HG03354 (cell line): ENCODE measurements at regions not wholly inside any gene's neighbourhood (a gene's known extent, or its start where the extent isn't known, plus 50 kb on each side); places are given as distances from the start of the nearest gene placed in this dataset.
A peak's percentile ranks its signal among the peaks of the same experiment; 100 is the strongest.
"Not testable (repeated sequence)": the region's sequence is repeated elsewhere in the genome, so short reads cannot be mapped to it uniquely, and the experiment has no call there.

Experiments used
- ATAC-seq: cut with Tn5 transposase; IDR thresholded peaks from one replicate; pipeline ENCODE4 v1.9.1; 2021; ENCODE audit warnings: mild to moderate bottlenecking; ENCODE audit not compliant: unreplicated experiment, poor library complexity, severe bottlenecking

GRCh38 chr1:185528084-185528676, 206.0 kb upstream of the HMCN1 start:
- no peak for ATAC-seq

DNA sequence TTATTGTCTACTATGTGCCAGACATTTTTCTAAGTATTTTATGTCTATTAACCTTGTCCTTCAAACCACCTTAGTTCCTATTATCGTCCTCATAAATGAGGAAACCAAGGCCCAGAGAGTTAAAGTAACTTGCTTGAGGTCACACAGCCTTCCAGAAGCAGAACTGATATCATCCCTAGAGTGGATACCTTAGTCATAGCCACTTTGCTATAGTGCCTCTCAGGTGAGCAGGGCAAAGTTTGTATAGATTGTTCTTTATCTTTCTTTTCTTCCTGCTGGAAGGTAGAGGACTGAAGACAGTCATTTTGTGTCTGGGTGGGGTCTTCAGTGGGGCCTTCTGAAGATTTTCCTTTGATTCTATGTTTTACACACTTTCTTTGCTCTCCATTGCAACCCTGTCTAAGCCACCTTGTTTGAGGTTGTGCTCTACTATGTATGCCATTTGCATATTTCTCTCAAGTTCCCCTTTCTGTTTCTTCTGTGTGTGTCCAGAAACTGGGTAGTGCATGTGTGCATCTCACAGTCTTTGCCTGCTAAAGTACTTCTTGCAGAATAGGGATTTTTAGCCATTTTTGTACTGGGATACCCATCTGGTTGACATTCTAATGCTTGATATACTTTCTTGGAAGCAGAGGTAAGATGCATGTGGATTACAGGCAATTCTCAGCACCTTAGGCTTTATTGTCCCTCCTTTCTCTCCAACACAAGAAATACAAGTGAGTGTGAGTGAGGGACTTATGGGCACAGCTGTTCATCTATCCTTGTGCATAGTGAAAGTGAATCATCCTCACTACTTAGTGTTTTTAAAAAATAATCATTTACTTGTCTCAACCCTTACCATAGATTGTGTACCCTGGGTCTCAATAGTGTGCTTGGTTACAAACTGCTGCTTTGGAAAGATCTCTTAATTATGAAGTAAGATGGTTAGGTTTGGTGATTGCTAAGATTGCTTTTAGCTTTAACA, 207.6 kb upstream of the HMCN1 start:
- ATAC-seq = peak; percentile 100

DNA sequence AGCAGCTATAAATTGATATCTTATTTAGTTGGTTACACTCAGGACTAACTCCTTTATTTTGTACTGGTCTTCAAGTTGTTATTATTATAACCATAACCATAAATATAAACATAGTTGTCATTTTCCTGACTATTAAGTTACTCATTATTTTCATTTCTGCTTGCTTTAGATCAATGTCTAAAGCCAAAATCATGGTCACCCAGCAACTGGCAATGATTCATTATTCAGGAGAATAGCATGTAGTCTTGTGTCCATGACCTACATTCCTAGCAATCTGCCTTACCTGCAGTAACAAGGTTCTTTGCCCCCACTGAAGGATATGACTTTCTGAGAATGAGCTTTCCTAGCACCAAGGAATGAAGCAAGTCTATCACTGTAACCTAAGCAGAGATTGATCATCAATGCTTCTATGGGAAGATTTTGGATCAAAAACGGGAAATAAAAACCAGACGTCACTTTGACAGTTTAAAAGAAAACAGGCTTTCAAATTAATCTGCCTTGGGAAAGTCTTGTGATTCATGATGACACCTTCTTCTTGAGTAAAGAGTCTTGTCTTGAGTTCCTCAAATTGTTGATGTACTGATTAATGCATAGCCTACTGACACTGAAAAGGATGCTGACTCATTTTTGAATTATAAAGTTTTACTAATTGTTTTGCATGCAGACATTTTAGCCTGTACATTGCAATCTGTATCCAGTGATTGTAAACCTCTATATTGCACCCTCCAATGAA, 203.3 kb upstream of the IVNS1ABP start:
- ATAC-seq = peak; percentile 93

DNA sequence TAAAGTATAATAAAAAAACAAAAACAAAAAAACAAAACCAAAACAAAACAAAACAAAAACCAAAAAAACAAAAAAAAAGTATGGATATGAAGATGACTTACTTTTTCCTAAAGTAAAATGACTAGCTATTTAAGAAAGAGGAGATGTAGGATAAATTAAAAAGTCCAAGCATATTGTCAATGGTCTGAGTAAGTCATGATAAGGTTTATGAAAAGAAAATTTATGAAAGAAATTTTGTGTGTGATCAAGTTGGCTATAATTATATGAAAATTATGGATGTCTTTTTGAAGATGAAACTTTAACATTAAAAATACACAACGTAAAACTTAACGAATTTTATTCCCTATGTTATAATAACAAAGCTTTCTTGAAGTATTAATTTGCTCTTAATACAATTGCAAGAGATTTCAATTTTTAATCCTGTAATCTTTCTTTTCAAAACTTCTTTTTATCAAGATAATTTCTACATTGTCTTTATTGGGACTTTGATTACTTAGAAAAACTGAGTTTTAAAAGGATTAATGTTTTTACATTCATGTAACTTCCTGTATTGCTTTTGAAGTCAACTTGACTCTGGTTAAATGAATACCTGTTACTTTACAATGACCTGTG, 200.9 kb upstream of the IVNS1ABP start:
- ATAC-seq = no peak

GRCh38 chr1:185517301-185517700, 200.3 kb upstream of the IVNS1ABP start:
- ATAC-seq = not testable (repeated sequence)

DNA sequence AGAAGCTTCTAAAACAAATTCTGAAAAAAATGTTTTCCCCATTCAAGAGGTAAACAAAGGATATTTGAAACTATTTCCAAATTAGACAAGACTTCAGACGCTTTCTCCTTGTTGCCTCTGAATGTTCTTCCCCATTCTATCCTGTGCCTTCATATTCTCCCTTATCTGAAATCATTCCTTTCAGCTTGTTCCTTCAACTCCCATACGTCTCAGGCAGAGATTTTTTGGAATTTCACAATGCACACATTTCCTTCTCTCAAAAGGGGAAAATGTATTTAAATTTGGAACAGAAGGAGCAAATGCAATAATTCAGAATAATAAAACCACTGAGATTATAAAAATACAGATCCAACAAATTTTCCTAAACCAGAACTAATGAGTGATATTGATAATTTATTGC, 198.7 kb upstream of the IVNS1ABP start:
- ATAC-seq = no peak

GRCh38 chr1:185514311-185514710, 197.3 kb upstream of the IVNS1ABP start:
- no peak for ATAC-seq

DNA sequence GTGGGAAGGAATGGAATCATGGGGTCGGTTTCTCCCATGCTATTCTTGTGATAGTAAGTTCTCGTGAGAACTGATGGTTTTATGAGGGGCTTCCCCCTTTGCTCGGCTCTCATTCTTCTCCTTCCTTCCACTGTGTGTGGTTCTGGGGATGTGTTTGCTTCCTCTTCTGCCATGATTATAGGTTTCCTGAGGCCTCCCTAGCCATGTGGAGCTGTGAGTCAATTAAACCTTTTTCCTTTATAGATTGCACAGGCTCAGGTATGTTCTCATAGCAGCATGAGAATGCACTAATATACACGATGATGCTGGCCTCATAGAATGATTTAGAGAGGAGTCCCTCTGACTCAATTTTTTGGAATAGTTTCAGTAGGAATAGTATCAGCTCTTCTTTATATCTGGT, 195.4 kb upstream of the IVNS1ABP start:
- no peak for ATAC-seq

- no peak for ATAC-seq
These were observed 184.1 kb upstream of the IVNS1ABP start for GRCh38 chr1:185501099-185501498.

DNA sequence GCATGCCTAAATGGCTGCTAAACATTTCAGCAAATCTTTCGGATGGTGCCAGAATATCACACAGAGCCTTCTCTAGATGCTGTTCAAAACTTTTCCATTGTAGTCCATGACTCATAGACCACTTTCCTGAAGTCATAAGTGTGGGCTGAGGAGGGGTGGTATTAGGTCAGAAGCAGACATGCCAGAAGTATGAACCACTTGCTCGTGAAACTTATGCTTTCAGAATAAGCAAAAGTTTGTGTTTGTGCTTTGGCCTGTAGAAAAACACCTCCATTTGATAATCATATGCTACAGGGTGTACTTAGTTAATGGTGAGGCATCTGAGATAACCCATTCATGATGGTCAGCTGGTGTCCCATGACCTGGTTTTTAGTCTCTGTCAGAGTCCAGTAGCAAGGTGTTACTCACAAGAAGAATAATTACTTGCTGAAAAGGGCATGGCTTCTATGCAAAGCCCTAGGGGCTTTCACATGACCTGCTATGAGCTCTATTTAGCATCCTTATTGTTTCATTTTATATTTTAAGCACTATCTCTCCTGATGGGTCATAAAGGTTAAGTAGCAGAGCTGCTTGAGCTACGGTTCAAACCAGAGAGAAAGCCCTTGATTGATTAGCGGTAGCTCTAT, 183.1 kb upstream of the IVNS1ABP start:
- ATAC-seq = no peak

GRCh38 chr1:185498207-185498606, 181.2 kb upstream of the IVNS1ABP start:
- no peak for ATAC-seq

DNA sequence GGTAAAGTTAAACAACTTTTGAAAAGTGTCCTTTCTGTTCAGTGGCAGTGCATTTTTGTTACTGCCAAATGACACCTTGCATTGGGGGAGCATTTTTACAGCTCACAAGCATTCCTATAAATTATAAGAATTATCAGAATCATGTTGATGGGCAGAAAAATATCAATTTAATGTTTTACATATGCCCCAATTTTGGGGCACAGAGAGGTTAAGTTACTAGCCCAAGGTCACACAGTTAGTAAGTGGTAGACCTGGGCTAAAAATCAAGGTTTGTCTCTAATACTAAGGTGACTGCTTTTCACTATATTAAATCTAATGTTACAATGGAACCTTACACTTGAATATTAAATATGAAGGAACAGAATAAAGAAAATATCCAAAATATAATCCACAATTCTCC, 180.1 kb upstream of the IVNS1ABP start:
- ATAC-seq = no peak

DNA sequence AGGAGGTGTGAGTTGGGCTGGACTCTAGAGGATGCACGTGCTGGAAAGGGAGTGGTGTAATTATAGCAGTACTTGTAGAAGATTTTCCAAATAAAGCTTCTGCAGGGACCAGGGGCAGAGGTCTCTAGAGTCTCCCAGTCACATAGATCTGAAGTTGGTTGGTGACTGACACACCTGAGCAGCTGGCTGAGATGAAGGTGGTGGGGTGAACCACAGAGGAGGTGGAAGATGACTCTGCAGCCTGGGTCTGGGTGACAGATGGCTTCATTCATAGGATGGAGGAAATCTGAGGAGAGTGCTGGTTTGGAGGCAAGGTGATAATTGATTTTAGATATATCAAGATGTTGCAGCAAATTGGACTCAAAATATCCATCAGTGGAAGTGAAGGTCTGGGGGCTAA, 178.9 kb upstream of the IVNS1ABP start:
- ATAC-seq = no peak

GRCh38 chr1:185495007-185495406, 178.0 kb upstream of the IVNS1ABP start:
- ATAC-seq = no peak

DNA sequence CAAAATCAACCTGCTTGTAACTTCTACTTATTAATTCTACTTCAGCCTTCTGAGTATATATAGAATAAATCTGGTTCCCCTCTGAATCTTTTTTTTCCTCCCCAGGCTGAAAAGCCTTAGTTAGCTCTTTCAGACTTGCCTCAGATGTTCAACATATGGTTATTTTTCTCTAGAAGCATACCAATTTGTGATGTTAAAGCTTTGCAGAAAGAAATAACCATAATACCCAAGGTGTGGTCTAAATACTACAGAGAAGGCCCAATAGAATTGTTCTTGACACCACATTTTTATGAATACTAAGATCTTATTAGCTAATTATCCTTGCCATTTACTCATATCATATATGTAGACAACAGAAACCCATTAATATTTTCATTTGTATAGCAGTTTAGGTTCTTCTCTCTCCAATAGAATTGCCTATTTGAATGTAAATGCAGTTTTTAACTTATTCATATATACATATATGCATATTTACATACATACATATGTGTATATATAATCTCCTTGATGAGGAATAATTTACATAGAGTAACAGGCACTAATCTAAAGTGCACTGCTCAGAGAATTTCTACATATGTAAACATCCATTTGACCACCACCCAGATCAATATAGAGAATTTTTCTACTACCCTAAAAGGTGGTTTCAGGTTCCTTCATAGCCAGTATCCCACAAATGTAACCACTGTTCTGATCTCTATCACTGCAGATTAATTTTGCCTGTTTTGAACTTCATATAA, 175.2 kb upstream of the IVNS1ABP start:
- no peak for ATAC-seq

DNA sequence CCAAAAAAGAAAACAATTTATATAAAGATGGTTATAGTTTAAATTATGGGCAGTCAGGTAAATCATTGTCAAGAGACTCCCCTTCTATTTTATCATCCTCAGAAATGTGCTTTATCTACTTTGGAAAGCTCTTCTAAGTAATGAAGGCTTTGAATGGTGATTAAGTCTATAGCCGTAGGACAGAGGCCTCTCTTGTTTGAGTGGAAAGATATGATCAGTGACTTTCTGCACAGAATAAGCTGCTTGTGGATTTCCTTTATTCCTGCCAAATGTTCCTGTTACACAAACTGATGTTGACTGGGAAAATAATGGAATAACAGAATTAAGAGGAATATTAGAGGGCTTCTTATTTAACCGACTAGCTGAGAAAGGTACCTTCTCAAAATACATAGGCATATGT, 174.6 kb upstream of the IVNS1ABP start:
- ATAC-seq = no peak

- ATAC-seq = no peak
These were observed 173.9 kb upstream of the IVNS1ABP start for GRCh38 chr1:185490924-185491323.

DNA sequence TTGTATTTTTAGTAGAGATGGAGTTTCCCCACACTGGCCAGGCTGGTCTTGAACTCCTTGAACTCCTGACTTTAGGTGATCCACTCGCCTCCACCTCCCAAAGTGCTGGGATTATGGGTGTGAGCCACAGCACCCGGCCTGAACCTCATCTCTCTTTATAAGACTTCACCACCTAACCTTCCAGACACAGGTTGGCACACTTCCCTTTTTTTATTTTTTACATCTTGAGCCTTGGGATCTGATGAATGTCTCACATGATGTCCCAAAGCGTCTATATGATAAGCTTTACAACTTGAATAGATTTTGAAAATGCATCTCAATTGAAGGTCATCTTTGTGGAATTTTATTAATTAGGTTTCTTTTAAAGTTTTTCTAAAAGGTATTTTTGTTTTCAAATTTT, 172.4 kb upstream of the IVNS1ABP start:
- no peak for ATAC-seq

DNA sequence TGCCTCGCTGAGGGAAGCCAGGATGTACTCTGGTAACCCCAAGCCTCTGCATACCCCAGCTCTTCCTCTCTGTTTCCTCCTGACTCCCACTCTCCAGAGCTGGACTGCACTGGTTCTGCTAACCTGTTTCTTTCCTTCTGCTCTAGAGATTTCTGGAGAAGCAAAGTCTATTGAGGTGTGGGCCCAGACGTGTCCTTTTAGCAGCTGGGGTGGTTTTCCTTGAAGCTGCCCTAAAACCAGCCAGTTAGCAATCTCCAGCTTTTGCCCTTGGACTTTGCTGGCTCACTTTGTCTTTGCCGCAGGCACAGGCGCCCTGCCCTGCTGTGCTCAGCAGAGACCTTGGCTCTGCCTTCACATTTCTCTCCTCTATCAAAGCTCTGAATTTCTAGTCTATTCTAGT, 171.8 kb upstream of the IVNS1ABP start:
- ATAC-seq = no peak
